ENCODE measurements at regions not wholly inside any gene's neighbourhood (a gene's known extent, or its start where the extent isn't known, plus 50 kb on each side); places are given as distances from the start of the nearest gene placed in this dataset.

DNA sequence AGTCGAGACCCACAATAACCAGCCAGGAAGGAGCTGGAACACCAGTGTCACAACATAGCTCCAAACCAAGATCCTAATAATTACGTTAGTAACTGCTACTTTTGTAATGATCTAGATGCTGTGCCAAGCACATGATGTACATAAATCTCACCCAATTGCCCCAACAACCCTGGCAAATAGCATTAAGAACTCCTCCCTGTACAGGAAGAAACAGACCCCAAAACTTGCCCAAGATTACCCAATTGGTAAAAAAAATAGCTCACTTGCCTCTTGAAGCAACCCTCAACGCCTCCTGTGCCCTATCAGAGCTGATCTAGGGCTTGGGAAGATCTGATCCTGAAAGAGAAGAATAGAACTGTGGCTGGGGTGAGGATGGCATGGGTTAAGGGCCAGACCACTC, 628.7 kb upstream of the AUTS2 start:
- no peak overlapping the region for H2AFZ ChIP-seq
- 14 to 23% methylated on average over 3 of the region's 3 CpGs for WGBS, 2 experiments (ENCODE audit: low coverage in 1 of 2, low lambda C conversion rate in 2 of 2, missing lambda C conversion rate in 2 of 2)
- DNase-seq: no peak
- no peak overlapping the region for H3K4me2 ChIP-seq (ENCODE audit: unreplicated experiment)
- H3K4me3 ChIP-seq: no peak overlapping the region
- in situ Hi-C loops (cut with MboI): no loop called here
- no peak overlapping the region for H3K9ac ChIP-seq
- no peaks in the 10 kb centered on the region for H4K20me1 ChIP-seq (ENCODE audit: insufficient read depth)
- no peak overlapping the region for H3K27ac ChIP-seq
- TF ChIP-seq EZH2 (IDR thresholded peaks at IDR 0.05; ENCODE audit: insufficient read depth, poor library complexity, severe bottlenecking): no peak
- no peak for TF ChIP-seq EZH2phosphoT487 (IDR thresholded peaks at IDR 0.05; ENCODE audit: insufficient read depth, low read depth)
- 0 out of 2 replicates have a peak, but pooled peaks cover 1% of the 10 kb centered on the region for H3F3A ChIP-seq (ENCODE audit: insufficient read depth)
- H3K4me1 ChIP-seq (ENCODE audit: insufficient read depth): 0 out of 2 replicates have a peak, but pooled peaks cover under 1% of the 10 kb centered on the region
- H3K79me2 ChIP-seq (ENCODE audit: insufficient read depth): no peaks in the 10 kb centered on the region
- H3K27me3 ChIP-seq (replicated peaks; ENCODE audit: insufficient read depth): no peaks in the 10 kb centered on the region
- H3K9me2 ChIP-seq (ENCODE audit: insufficient read depth): no peaks in the 10 kb centered on the region
- H3K9me3 ChIP-seq (ENCODE audit: low read depth): no peaks in the 10 kb centered on the region
- H3K36me3 ChIP-seq (ENCODE audit: low read depth): no peaks in the 10 kb centered on the region

DNA sequence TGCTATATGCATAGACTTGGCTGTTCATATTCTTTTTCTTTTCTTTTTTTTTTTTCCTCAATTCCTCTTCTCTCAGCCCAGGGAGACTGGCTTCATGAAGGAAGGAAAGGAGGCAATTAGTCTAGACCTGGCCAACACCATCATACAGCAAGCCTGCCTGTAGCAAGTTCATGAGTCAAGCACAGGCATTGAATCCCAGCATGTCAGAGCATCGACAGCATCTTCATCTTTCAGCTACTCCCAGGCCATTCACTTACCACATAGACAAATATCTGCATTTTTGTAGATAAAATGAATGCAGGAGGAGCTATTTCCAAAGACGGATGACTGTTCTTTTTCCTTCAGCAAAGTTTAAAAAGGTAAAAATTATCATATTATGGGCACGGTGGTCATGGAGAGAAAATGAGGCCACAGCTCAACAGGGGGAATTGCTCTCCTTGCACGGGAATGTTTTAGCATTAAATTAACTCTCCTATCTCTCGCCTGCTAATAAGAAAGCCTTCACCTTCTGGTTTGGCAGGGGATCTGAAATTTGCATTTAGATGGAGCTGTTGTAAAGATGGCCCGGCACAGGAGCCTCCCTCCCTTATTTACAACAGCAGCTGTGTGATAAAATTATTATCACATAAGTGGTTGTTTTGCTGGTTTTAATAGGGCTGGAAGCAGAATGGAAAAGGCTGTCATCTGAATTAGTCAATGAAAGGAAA, 626.5 kb upstream of the AUTS2 start:
- H3K9me2 ChIP-seq (ENCODE audit: insufficient read depth): no peaks in the 10 kb centered on the region
- TF ChIP-seq EZH2 (IDR thresholded peaks at IDR 0.05; ENCODE audit: insufficient read depth, poor library complexity, severe bottlenecking) (no peak), EZH2phosphoT487 (IDR thresholded peaks at IDR 0.05; ENCODE audit: insufficient read depth, low read depth) (no peak)
- no peaks in the 10 kb centered on the region for H3K36me3 ChIP-seq (ENCODE audit: low read depth)
- no peaks in the 10 kb centered on the region for H3K4me1 ChIP-seq (ENCODE audit: insufficient read depth)
- no peak overlapping the region for H3K4me3 ChIP-seq
- no peak overlapping the region for H2AFZ ChIP-seq
- no peak for DNase-seq
- H3K4me2 ChIP-seq (ENCODE audit: unreplicated experiment): no peak overlapping the region
- no peaks in the 10 kb centered on the region for H3F3A ChIP-seq (ENCODE audit: insufficient read depth)
- no peaks in the 10 kb centered on the region for H3K27me3 ChIP-seq (replicated peaks; ENCODE audit: insufficient read depth)
- no peak overlapping the region for H3K9ac ChIP-seq
- no peak overlapping the region for H3K27ac ChIP-seq
- in situ Hi-C loops (cut with MboI): no loop called here
- no peaks in the 10 kb centered on the region for H4K20me1 ChIP-seq (ENCODE audit: insufficient read depth)
- no peaks in the 10 kb centered on the region for H3K9me3 ChIP-seq (ENCODE audit: low read depth)
- 17 to 20% methylated on average over 6 of the region's 6 CpGs for WGBS, 2 experiments (ENCODE audit: low coverage in 1 of 2, low lambda C conversion rate in 2 of 2, missing lambda C conversion rate in 2 of 2)
- H3K79me2 ChIP-seq (ENCODE audit: insufficient read depth): no peaks in the 10 kb centered on the region

DNA sequence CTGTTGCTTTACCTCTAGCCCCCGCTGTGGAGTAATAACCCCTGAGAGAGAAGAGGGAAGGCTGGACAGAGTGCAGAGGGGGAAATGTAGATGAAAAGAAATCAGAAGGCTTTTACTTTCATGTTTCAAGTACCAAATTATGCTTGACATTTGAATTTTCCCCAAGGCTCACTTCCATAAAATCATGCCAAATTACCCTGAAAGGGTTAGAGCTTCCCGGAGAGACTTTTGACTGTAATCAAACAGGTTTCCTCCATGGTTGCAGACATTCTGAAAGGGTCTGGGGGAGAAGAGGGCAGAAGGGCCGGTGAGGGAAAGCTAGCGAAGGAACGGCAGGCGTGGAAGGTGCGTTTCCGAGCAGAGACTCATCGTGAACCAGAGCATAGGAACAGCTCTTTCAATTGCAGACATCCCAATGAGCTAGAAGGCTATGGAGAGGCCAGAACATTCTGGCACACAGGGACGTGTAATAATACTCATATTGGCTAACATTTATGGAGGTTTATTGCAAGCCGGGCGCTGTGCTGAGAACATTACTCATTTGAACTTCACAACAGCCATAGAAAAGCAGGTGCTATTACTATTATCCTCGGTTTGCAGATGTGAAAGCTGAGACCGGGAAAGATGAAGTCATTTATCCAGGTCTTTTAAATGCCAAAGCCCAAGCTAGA, 620.8 kb upstream of the AUTS2 start:
- Histone ChIP-seq H3K9ac (no peak overlapping the region), H3F3A (ENCODE audit: insufficient read depth) (no peaks in the 10 kb centered on the region), H3K27ac (no peak overlapping the region), H3K4me2 (ENCODE audit: unreplicated experiment) (no peak overlapping the region), H3K4me1 (ENCODE audit: insufficient read depth) (peaks cover 8% of the 10 kb centered on the region; the same call in 1 of the 2 replicates), H4K20me1 (ENCODE audit: insufficient read depth) (no peaks in the 10 kb centered on the region), H3K27me3 (replicated peaks; ENCODE audit: insufficient read depth) (no peaks in the 10 kb centered on the region), H3K4me3 (no peak overlapping the region), H2AFZ (no peak overlapping the region), H3K9me2 (ENCODE audit: insufficient read depth) (no peaks in the 10 kb centered on the region), H3K79me2 (ENCODE audit: insufficient read depth) (no peaks in the 10 kb centered on the region), H3K36me3 (ENCODE audit: low read depth) (no peaks in the 10 kb centered on the region), H3K9me3 (ENCODE audit: low read depth) (no peaks in the 10 kb centered on the region)
- in situ Hi-C loops (cut with MboI): no loop called here
- 4 to 13% methylated on average over 14 of the region's 14 CpGs for WGBS, 2 experiments (ENCODE audit: low coverage in 1 of 2, low lambda C conversion rate in 2 of 2, missing lambda C conversion rate in 2 of 2)
- TF ChIP-seq EZH2 (IDR thresholded peaks at IDR 0.05; ENCODE audit: insufficient read depth, poor library complexity, severe bottlenecking) (no peak), EZH2phosphoT487 (IDR thresholded peaks at IDR 0.05; ENCODE audit: insufficient read depth, low read depth) (no peak)
- DNase-seq: peak; percentile 3

DNA sequence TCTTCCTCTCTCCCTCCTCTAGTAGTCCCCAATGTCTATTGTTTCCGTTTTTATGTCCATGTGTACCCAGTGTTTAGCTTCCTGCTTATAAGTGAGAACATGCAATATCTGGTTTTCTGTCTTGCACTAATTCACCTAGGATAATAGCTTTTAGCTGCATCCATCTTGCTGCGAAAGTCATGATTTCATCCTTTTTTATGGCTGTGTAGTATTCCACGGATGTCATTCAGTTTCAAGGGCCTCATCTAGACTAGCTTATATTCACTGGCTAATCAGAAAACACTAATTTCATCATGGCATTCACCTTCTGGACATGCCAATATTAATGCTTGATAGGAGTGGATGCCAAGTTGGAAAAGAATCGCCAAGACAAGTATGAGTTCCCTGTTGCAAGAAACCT, 619.6 kb upstream of the AUTS2 start:
- H4K20me1 ChIP-seq (ENCODE audit: insufficient read depth): no peaks in the 10 kb centered on the region
- H3K9me2 ChIP-seq (ENCODE audit: insufficient read depth): no peaks in the 10 kb centered on the region
- in situ Hi-C loops (cut with MboI): no loop called here
- peaks cover 8% of the 10 kb centered on the region; the same call in 1 of the 2 replicates for H3K4me1 ChIP-seq (ENCODE audit: insufficient read depth)
- H3K4me2 ChIP-seq (ENCODE audit: unreplicated experiment): no peak overlapping the region
- WGBS, 2 experiments (ENCODE audit: low coverage in 1 of 2, low lambda C conversion rate in 2 of 2, missing lambda C conversion rate in 2 of 2): 72 to 83% methylated on average over 4 of the region's 4 CpGs
- H3K27ac ChIP-seq: no peak overlapping the region
- TF ChIP-seq EZH2phosphoT487 (IDR thresholded peaks at IDR 0.05; ENCODE audit: insufficient read depth, low read depth): no peak
- H3K9me3 ChIP-seq (ENCODE audit: low read depth): no peaks in the 10 kb centered on the region
- H3K9ac ChIP-seq: no peak overlapping the region
- no peak overlapping the region for H2AFZ ChIP-seq
- no peaks in the 10 kb centered on the region for H3K27me3 ChIP-seq (replicated peaks; ENCODE audit: insufficient read depth)
- H3K79me2 ChIP-seq (ENCODE audit: insufficient read depth): no peaks in the 10 kb centered on the region
- H3K4me3 ChIP-seq: no peak overlapping the region
- no peaks in the 10 kb centered on the region for H3K36me3 ChIP-seq (ENCODE audit: low read depth)
- H3F3A ChIP-seq (ENCODE audit: insufficient read depth): no peaks in the 10 kb centered on the region
- no peak for DNase-seq

Data from GM23248 (cell line).